ENCODE measurements at regions not wholly inside any gene's neighbourhood (a gene's known extent, or its start where the extent isn't known, plus 50 kb on each side); places are given as distances from the start of the nearest gene placed in this dataset.
A peak's percentile ranks its signal among the peaks of the same experiment; 100 is the strongest.

DNA sequence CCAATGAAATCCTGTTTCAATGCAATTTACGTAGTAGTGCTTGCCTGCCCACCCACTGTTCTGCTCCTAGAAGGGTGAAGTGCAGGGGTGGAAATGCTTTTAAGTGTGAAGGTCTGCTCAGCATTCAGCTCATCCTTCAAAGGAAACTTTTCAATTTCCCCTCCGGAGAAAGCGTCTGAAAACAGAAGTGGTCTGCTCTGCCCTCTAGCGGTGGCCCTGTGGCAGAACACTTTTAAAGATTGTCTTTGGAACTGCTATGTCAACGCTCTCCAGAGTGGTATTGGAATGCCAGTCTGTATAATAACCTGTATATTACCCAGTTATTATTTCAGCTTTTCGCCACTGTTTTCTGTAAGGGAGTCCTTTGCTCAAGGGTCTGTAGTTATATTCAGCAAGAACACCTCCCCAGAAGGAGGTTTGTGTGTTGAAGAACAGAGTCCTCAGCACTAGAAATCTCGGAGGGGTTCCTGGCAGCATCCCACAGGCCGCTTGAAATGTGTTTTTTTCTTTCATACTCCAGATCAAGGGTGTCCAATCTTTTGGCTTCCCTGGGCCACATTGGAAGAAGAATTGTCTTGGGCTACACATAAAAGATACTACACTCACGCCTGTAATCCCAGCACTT lies 63.1 kb upstream of the KLHL31 start:
- TF ChIP-seq, protein P1, sequence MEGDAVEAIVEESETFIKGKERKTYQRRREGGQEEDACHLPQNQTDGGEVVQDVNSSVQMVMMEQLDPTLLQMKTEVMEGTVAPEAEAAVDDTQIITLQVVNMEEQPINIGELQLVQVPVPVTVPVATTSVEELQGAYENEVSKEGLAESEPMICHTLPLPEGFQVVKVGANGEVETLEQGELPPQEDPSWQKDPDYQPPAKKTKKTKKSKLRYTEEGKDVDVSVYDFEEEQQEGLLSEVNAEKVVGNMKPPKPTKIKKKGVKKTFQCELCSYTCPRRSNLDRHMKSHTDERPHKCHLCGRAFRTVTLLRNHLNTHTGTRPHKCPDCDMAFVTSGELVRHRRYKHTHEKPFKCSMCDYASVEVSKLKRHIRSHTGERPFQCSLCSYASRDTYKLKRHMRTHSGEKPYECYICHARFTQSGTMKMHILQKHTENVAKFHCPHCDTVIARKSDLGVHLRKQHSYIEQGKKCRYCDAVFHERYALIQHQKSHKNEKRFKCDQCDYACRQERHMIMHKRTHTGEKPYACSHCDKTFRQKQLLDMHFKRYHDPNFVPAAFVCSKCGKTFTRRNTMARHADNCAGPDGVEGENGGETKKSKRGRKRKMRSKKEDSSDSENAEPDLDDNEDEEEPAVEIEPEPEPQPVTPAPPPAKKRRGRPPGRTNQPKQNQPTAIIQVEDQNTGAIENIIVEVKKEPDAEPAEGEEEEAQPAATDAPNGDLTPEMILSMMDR (IDR thresholded peaks at IDR 0.05), result peak; percentile 84 to 94 (median 90)
- TF ChIP-seq POLR2A (IDR thresholded peaks at IDR 0.05), result no peak
